Heart left ventricle (tissue), 16 donors: ENCODE measurements at regions not wholly inside any gene's neighbourhood (a gene's known extent, or its start where the extent isn't known, plus 50 kb on each side); places are given as distances from the start of the nearest gene placed in this dataset.
"Not testable (repeated sequence)": the region's sequence is repeated elsewhere in the genome, so short reads cannot be mapped to it uniquely, and the experiment has no call there.

Experiments
- ATAC-seq, 4 donors: fragments of 200-7000 bp; cut with Tn5 transposase; one replicate each; pipeline ENCODE4 v1.9.1; 2020 to 2022; ENCODE audit warnings: moderate library complexity in 4 of 4, mild to moderate bottlenecking in 3 of 4, moderate number of reproducible peaks in 1 of 4
- DNase-seq, 5 donors: peaks; one replicate each; pipeline ENCODE4 v3.0.0-alpha.2; 2020
- H3K27ac ChIP-seq, 12 donors: fragments of 200-600 bp; sonication (generic) in 4 of 12; one replicate each; pipeline versions ENCODE4 v1.5.0 to v1.8.0; 2016 to 2022; ENCODE audit warnings: mild to moderate bottlenecking in 2 of 12
- H3K27me3 ChIP-seq, 9 donors: fragments of 200-600 bp; sonication (generic) in 2 of 9; one replicate each; pipeline versions ENCODE4 v1.5.1 to v1.8.0; 2016 to 2022; ENCODE audit warnings: mild to moderate bottlenecking in 3 of 9
- H3K36me3 ChIP-seq, 9 donors: fragments of 200-600 bp; sonication (generic) in 2 of 9; one replicate each; pipeline versions ENCODE4 v1.5.0 to v1.8.0; 2018 to 2022; ENCODE audit warnings: mild to moderate bottlenecking in 2 of 9
- H3K4me1 ChIP-seq, 12 donors: fragments of 200-600 bp; sonication (generic) in 4 of 12; one replicate each; pipeline versions ENCODE4 v1.5.0 to v1.8.0; 2016 to 2022; ENCODE audit warnings: mild to moderate bottlenecking in 3 of 12
- H3K4me3 ChIP-seq, 12 donors: fragments of 200-600 bp; sonication (generic) in 4 of 12; one replicate each; pipeline versions ENCODE4 v1.5.0 to v1.8.0; 2017 to 2022; ENCODE audit warnings: mild to moderate bottlenecking in 9 of 12, moderate library complexity in 4 of 12
- H3K9me3 ChIP-seq, 12 donors: fragments of 200-600 bp; sonication (generic) in 4 of 12; one replicate each; pipeline versions ENCODE4 v1.5.0 to v1.8.0; 2016 to 2022; ENCODE audit warnings: mild to moderate bottlenecking in 1 of 12
- POLR2A ChIP-seq, 2 donors: fragments of 450-650 bp; IDR thresholded peaks; one replicate each; pipeline ENCODE4 v1.6.1; 2017; ENCODE audit warnings: antibody characterized with exemption in 2 of 2, mild to moderate bottlenecking in 2 of 2, moderate library complexity in 2 of 2
- WGBS, 4 donors: extraction: QIAGEN DNeasy Blood & Tissue Kit in 2 of 4; methylation state at CpG; one replicate each; pipeline versions ENCODE4 v1.1.5 to v1.1.7; 2013 to 2018; 5-methylcytosine and 5-hydroxymethylcytosine counted together
- intact Hi-C, 10 donors: fragments of 100-400 bp; cut with DNase I; formaldehyde crosslinking; loops; one replicate each; pipeline versions ENCODE4 v1.11.1 to v1.14.2; 2022
- TF ChIP-seq, protein P1 (sequence below), 12 donors: fragments of 200-600 bp; sonication (generic) in 4 of 12; IDR thresholded peaks; one replicate each; pipeline versions ENCODE4 v1.5.0 to v1.8.0; 2018 to 2022; ENCODE audit warnings: antibody characterized with exemption in 12 of 12, mild to moderate bottlenecking in 5 of 12
- donor health status: ischemic (EF 13 %, LVEDD 7.1; RV severe dilation, severe dysfunction).
- donor health status: healthy with polysubstance abuse.
- donor health status: DM: no; HTN: yes; CAD: no.
- donor health status: DM: no; HTN: no; CAD: no.
- donor health status: ischemic (EF 25% LVEDD 6.9; RV normal size, moderate dysfunction).
- donor health status: ischemic (EF 25% LVEDD 5.7; RV mildly dilated, moderate dysfunction).
- donor health status: healthy.
- donor health status: DM: yes; HTN: yes; CAD: no.
- donor health status: ischemic (EF 35%, LVEDD 5.7; RV mildly dilated, moderate dysfunction).
- donor health status: nonischemic (EF 11% LVEDD 7.7; RV severe dilation, severe dysfunction).
- donor health status: DM: yes; HTN: yes; CAD: no.
- donor health status: PGD.
- donor health status: ischemic (EF 29% LVEDD 5.4; RV normal size, mild dysfunction).
- donor health status: nonischemic (EF 23%, LVEDD 6.1; RV moderate dilation, normal function).

DNA sequence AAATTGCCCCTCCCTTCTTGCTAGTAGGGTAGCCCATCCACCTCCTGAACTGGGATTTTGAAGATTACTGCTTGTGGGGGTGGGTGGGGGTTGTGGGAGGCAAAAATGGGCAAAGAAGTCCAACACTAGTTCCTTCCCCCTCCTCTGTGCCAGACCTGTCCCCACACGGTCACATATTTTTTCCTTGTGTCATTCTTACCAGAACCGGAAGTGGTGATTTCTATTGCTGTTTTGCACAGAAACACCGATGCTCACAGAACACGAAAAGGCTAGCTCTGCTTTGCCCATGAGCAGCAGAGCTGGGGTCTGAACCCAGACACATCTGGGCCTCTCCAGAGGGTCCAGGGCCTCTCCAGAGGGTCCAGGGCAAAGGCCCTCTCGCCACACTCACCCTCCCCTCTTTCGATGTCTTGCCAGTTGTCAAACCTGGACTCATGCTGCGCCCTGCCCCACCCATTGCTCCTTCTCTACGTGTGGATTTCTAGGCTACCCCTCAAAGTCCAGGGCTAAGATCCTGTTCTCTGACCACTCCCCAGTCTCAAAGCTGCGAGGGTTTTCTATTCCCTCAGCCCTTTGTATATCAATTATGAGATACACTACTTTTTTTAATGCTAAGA is 264.4 kb upstream of the MSX2 start:
- H3K27me3 ChIP-seq: peaks cover 0 to 16% (median 0%) of the 10 kb centered on the region in 9 donors
- intact Hi-C loops: no loop called here
- DNase-seq (no peak), ATAC-seq (no peak)
- no peak for TF ChIP-seq POLR2A (IDR thresholded peaks at IDR 0.05)
- TF ChIP-seq, protein P1, sequence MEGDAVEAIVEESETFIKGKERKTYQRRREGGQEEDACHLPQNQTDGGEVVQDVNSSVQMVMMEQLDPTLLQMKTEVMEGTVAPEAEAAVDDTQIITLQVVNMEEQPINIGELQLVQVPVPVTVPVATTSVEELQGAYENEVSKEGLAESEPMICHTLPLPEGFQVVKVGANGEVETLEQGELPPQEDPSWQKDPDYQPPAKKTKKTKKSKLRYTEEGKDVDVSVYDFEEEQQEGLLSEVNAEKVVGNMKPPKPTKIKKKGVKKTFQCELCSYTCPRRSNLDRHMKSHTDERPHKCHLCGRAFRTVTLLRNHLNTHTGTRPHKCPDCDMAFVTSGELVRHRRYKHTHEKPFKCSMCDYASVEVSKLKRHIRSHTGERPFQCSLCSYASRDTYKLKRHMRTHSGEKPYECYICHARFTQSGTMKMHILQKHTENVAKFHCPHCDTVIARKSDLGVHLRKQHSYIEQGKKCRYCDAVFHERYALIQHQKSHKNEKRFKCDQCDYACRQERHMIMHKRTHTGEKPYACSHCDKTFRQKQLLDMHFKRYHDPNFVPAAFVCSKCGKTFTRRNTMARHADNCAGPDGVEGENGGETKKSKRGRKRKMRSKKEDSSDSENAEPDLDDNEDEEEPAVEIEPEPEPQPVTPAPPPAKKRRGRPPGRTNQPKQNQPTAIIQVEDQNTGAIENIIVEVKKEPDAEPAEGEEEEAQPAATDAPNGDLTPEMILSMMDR (IDR thresholded peaks at IDR 0.05): no peak
- H3K9me3 ChIP-seq: no peaks in the 10 kb centered on the region
- H3K27ac ChIP-seq: no peak overlapping the region
- no peak overlapping the region for H3K4me3 ChIP-seq
- 62 to 66% (median 63%) methylated on average over 9 of the region's 9 CpGs for WGBS, 4 donors
- no peaks in the 10 kb centered on the region for H3K36me3 ChIP-seq
- no peaks in the 10 kb centered on the region for H3K4me1 ChIP-seq

DNA sequence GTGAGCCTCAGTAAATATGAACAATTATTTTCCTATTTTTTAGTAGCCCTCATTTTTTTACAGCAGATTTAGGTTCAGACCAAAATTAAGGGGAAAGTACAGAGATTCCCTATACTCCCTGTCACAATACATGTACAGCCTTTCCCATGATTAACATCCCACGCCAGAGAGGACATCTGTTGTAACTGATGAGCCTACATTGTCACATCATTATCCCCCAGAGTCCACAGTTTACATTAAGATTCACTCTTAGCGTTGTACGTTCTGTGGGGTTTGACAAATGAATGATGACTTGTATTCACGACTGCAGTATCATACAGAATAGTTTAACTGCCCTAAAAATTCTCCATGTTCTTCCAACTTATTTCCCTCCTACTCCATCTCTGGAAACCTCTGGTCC is 262.3 kb upstream of the MSX2 start:
- Histone ChIP-seq H3K4me3 (no peak overlapping the region), H3K4me1 (no peaks in the 10 kb centered on the region), H3K27ac (no peak overlapping the region), H3K27me3 (peaks cover 0 to 9% (median 0%) of the 10 kb centered on the region in 9 donors), H3K36me3 (no peaks in the 10 kb centered on the region), H3K9me3 (no peaks in the 10 kb centered on the region)
- DNase-seq (no peak), ATAC-seq (no peak)
- WGBS, 4 donors: 57 to 68% (median 60%) methylated on average over 4 of the region's 4 CpGs
- no peak for TF ChIP-seq POLR2A (IDR thresholded peaks at IDR 0.05)
- TF ChIP-seq, protein P1 (IDR thresholded peaks at IDR 0.05): no peak
- intact Hi-C loops: no loop called here

DNA sequence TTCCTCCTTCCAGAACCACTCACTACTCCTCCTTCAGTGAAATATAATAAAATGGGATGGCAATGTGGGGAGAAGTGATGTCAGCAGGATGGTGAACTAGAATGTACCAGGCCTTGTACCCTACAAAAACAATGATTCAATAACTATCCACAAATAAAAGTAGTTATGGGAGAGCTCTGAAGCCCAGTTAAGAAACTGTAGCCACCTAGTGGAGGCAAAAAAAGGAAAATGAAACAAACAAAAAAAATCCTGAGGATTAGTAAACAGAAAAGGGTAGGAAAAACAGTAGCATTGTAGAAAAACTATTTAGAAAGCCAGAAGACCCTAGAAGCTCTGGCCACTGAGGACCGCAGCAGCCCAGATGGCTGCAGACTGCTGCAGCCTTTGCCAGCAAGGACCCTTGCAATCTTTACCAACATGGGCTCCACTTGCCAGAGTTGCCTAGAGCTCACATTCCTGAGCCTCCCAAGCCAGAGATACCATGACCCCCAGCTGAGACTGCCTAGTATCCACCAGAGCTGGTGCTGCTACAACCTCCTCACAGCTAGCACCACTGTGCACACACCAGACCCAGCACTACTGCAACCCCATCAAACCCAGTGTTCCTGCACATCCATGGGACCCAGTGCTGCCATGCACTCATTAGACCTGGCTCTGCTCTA is 259.7 kb upstream of the MSX2 start:
- H3K27me3 ChIP-seq: peaks cover 0 to 4% (median 0%) of the 10 kb centered on the region in 9 donors

DNA sequence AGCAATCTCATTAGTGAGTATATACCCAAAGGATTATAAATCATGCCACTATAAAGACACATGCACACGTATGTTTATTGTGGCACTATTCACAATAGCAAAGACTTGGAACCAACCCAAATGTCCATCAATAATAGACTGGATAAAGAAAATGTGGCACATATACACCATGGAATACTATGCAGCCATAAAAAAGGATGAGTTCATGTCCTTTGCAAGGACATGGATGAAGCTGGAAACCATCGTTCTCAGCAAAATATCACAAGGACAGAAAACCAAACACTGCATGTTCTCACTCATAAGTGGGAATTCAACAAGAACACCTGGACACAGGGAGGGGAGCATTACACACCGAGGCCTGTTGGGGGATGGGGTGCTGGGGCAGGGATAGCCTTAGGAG is 252.9 kb upstream of the MSX2 start:
- WGBS, 4 donors: 86 to 93% (median 89%) methylated on average over 3 of the region's 3 CpGs
- H3K36me3 ChIP-seq, ATAC-seq, intact Hi-C loops, H3K4me3 ChIP-seq, H3K27ac ChIP-seq, DNase-seq, H3K27me3 ChIP-seq, H3K4me1 ChIP-seq: not testable (repeated sequence)
- peaks cover 0 to 39% (median 15%) of the 10 kb centered on the region in 12 donors for H3K9me3 ChIP-seq

More for the DNA sequence above, 259.7 kb upstream of the MSX2 start:
- no peak overlapping the region for H3K27ac ChIP-seq
- no peak for ATAC-seq
- DNase-seq: no peak
- TF ChIP-seq POLR2A (IDR thresholded peaks at IDR 0.05): no peak
- TF ChIP-seq, protein P1 (IDR thresholded peaks at IDR 0.05): no peak
- no peaks in the 10 kb centered on the region for H3K9me3 ChIP-seq
- H3K36me3 ChIP-seq: no peaks in the 10 kb centered on the region
- H3K4me1 ChIP-seq: no peaks in the 10 kb centered on the region
- intact Hi-C loops: no loop called here
- no peak overlapping the region for H3K4me3 ChIP-seq
- WGBS, 4 donors: 76 to 95% (median 81%) methylated on average over 1 of the region's 1 CpG
